GM08714 (cell line): ENCODE measurements at regions not wholly inside any gene's neighbourhood (a gene's known extent, or its start where the extent isn't known, plus 50 kb on each side); places are given as distances from the start of the nearest gene placed in this dataset.

ENCODE experiments used
- H3K4me3 ChIP-seq: fragments of 200-500 bp; sonication (Bioruptor generic); 2 replicates; pipeline ENCODE4 v1.5.1; 2014; ENCODE audit warnings: mild to moderate bottlenecking, low read length, inconsistent platforms
- ZNF274 ChIP-seq: IDR thresholded peaks from 2 replicates; pipeline ENCODE4 v1.6.1; 2012; ENCODE audit warnings: mild to moderate bottlenecking, low read depth, low read length

DNA sequence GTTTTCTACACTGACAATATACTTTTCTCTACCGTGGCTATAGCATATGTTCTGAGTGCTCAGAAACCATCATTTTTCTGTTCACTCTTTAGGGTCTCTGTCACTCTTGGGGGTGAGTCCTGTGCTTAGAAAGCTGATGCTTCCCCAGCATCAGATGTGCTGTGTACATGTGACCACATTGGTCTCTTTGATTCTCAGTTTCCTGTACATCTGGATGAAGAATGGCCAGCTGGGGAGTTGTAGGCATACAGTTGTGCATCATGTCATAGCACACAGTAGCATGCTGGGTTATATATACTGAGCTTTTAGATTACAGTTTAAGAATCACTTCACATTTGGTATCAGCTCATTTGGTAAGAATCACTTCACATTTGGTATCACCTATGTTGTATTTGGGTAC lies 238.6 kb upstream of the PREP start:
- H3K4me3 ChIP-seq, result no peak overlapping the region
- no peak for TF ChIP-seq ZNF274

DNA sequence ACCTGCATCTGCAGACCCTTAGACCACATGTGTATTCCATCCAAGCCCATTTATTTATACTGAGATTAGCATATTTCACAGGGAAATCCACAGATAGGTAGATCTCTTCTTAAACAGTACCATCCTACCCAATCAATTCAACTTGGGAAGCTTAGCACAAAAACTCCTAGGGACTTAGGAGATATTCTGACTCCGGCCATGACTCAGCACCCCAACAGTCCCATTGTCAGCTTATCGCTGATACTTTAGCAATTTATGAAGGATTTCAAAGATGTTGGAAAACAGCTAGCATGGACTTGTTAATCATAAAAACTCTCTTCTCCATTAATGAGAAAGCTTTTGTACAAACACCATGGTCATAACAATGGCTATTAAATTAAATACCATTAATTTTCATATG lies 236.2 kb upstream of the PREP start:
- no peak for TF ChIP-seq ZNF274
- H3K4me3 ChIP-seq, result no peak overlapping the region

DNA sequence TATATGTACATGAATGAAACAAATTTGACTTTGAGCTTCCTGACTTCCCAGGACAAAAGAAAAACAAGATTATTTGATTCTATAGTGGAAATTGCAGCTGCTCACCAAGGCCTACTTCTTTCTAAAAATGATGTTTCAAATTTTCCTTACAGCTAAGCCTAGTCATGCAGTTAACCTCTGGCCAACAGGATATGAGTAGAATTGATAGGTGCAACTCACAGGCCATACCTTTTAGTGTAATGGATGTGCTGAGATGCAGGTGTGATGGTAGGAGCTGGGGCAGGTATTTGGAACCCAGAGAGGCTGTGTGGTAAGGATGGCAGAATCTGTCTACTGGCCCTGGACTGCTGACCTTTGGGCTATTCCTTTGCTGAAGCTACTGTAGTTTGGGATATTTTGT lies 230.9 kb upstream of the PREP start:
- TF ChIP-seq ZNF274, result no peak
- H3K4me3 ChIP-seq, result no peak overlapping the region

DNA sequence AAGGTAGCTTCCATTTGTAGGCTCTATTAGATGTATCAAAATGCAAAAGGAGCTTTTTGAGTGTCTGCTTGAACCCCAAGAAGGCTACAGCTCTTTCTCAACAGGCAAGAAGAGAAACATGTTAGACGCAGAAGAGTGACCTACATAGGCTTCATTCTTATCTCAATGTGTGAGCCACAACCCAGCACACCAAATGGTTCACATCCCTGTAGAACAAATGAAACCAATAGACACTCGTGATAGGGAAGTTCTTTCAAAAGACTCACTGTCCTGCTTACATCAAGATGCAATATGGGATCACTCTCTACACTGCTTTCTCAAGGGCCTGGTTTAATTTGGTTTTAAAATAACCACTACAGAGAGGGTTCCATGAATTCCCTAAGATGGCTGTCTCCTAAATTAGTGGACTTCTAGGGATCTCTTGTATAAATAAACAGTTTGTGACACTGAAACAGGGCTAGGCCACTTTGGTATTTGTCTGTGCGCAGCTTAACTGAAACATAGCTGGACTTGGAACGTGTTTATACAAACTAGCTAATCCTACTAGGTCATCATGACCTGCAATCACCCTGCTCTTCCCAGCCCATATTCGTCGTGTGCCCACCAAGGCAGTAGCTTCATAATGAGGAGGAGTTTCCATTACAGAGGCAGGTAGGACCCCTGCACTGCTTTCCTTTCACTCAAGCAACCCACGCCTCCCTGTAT lies 225.4 kb upstream of the PREP start:
- no peak for TF ChIP-seq ZNF274
- no peak overlapping the region for H3K4me3 ChIP-seq

DNA sequence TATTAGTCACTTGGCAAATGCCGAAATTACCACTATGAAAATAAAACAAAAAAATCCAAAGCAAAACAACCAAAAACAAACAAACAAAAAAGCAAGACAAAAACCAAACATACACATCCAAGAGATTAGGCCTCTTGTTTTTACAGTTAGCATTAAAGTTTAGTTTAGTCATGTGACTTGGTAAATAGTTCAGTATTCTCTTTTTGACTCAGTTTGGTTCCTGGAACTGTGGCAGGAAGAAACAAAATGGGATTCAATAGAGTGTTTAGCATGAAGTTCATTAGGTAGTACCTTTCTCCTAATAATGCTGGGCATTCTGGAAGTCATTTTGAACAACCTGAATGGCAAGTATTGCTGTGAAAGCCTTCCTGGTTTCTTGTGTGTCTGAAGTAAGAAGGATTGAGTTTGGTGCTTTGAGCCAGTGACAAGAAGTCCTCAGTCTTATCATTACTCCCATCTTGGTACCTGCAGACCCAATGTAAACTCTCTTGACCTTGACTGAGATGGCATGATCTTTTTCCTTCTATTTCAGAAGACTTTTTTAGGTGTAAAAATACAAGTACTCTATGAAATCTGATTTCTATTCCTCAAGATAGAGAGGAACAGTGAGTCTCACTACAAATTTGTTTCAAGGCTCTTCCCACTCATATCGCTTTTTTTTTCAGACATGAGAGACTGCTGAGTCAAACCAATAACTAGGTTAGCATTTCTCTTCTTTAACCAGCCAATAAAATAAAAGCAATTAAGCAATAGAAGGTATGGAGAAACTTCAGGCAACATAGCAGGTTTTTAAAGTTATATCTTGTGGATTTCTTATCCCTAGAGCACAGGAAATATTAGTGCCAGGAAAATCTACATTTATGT lies 223.6 kb upstream of the PREP start:
- no peak overlapping the region for H3K4me3 ChIP-seq
- TF ChIP-seq ZNF274, result no peak

DNA sequence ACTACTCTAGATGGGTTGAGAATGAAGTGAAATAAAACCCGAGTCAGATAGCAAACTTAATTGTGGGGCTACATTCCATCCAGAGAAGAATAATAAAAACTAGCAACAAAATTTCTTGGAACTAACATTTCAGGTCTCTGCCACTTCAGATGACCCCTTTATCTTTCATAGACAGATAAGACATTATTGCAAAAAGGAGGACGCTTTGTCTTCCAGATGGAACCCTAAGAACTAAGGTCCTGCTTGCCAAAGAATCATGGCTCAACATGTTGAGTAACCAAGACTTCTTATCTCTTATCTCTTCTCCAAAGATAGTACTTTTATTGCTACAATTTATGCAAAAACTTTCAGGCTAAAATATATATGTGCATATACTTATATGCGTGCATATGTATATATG lies 221.1 kb upstream of the PREP start:
- no peak overlapping the region for H3K4me3 ChIP-seq
- no peak for TF ChIP-seq ZNF274

DNA sequence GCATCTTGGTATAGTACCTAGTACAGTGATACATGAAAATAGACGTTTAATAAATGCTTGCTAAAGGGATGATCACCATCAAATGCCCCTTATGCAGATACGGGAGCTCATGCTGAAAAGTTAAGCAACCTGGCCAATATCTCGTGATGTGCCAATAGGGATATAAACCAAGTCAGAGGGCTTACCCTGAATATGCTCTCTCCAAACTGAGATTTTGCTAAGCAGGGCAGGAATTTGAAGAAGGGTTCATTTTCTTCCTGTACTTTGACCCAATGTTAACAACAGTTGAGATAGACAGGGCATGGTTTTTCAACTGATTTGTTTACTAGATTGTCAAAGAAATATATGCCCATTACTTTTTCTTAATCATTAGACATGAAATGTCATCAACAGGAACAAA lies 219.3 kb upstream of the PREP start:
- no peak overlapping the region for H3K4me3 ChIP-seq

DNA sequence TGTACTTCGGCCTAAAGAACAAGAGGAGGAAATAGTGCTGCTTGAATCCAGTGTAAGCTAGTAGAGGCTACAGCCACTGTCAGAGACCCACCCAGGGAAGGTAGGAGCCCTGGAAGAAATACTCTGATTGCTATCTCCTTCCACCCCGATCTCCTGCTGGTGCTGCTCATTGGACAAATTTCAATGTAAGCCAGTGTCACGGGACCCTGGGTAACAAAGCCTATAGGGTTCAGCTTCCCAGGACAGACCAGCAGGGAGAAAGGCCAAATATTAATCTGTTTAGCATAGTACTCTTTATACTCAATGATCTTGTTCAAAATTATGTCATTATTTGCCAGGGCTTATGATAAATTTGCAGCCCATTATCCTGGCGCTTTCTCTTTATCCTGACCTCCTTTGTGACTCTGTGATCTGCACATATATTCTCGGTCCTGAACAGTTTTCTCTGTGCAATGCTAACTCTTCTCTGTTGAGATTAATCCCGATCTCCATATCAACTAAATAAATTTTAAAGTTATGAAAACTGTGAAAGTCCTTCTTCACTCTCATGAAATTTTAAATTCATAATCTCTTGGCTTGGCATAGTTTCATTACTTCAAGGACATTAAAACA lies 218.8 kb upstream of the PREP start:
- TF ChIP-seq ZNF274, result no peak
- no peak overlapping the region for H3K4me3 ChIP-seq

More for the DNA sequence above, 219.3 kb upstream of the PREP start:
- TF ChIP-seq ZNF274, result no peak

DNA sequence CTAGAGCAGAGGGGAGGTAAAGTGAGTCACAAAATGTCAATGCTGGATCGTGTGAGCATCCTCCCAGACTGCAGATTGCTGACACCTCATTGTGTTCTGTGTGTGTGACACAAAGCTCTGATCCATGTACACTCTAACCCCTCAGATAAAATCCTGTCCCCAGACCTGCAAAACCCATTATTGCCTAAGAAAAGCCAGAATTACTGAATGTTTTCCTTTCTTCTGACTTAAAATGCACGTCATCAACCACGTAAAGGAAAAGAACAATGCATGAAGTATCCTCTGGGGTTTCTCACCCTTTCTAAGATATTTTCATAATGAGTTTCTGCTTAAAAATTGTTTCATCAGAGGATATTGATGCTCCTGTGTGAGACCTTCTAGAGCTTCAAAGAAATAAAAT lies 218.0 kb upstream of the PREP start:
- TF ChIP-seq ZNF274, result no peak
- no peak overlapping the region for H3K4me3 ChIP-seq

DNA sequence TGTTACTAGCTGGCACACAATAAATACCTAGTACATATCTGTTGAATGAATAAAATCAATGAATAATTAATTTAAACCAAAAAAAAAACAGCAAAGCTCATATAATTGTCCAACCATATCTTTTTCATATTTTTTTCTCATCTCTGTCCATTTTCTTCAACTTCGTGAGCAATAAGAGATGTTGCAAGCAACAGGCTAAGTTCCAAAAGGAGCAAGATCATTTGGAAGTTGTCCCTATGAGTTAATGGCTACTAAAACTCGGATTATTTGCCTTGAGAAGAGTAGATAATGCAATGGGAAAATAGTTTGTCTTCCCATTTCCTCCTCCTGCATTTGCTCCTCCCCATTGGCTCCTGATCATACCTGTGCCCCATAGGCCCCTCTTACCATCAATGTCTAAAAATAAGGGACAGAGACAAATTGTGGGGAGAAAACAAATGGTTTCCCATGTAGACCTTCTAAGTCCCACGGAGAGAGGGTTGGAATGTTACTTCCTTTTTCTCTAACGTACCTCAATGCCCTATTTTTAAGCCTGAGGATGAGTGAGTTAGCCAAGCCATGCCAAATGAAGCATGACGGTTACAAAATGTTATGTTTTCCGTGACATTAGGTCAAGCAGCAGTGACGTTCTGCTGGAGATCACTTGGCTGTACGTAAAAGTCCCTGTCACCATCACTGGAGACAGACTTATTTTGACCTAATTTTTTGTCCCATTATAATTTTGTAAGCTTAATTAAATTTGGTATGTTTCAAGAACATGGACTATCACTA lies 217.3 kb upstream of the PREP start:
- H3K4me3 ChIP-seq, result no peak overlapping the region
- TF ChIP-seq ZNF274, result no peak

DNA sequence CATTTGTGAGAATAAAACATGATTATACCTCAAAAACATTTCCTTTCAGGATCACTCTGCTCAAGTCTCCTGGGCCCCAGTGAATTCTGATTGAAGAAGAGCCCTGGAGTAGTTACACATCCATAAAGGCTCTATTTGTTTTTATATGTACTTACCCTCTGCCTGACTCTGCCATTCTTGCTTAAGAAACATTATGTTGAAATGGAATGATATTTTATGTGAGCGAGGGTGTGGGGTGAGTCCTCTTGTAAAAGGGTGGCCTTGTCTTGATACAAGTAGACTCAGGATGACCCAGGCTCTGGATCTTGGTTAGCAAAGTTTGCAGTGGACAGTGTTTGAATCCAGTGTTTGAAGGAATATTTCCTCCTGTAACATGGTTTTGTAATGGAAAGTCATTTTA lies 215.4 kb upstream of the PREP start:
- no peak for TF ChIP-seq ZNF274
- H3K4me3 ChIP-seq, result no peak overlapping the region

DNA sequence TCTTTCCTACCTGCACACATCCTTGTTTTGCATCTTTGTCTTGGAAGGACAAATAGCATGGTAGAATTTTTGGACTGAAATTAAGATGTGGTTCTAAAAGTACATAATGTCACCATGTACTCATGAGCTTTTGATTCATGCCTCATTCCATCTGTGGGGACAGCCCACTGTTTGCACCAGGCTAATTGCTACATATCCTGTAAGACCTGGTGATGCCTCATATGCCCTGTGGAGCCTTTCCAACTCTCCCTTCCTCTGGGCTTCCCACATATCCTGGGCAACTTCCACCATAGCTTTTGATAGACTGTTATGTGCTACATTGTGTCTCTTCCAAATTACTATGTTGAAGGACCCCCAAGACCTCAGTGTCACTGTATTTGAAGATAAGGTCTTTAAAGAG lies 213.6 kb upstream of the PREP start:
- no peak overlapping the region for H3K4me3 ChIP-seq
- TF ChIP-seq ZNF274, result no peak

DNA sequence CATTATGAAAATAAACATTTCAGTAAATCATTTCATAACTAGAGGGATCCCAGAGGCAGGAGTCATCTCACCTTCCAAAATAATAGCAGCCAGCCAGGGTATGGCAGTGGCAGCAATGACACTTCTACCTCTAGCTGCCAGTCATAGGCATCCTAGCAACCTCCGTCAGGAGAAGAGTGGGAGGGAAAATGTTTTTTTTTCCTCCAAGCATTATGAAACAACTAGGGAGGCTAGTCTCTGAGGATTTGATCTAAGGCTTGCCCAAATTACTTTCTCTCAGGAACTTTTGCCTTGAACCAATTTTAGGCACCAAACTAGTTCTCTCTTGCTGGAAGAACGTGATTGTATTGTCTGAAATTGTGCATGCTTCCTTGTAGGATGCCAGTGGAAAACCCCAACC lies 208.7 kb upstream of the PREP start:
- no peak for TF ChIP-seq ZNF274
- no peak overlapping the region for H3K4me3 ChIP-seq

DNA sequence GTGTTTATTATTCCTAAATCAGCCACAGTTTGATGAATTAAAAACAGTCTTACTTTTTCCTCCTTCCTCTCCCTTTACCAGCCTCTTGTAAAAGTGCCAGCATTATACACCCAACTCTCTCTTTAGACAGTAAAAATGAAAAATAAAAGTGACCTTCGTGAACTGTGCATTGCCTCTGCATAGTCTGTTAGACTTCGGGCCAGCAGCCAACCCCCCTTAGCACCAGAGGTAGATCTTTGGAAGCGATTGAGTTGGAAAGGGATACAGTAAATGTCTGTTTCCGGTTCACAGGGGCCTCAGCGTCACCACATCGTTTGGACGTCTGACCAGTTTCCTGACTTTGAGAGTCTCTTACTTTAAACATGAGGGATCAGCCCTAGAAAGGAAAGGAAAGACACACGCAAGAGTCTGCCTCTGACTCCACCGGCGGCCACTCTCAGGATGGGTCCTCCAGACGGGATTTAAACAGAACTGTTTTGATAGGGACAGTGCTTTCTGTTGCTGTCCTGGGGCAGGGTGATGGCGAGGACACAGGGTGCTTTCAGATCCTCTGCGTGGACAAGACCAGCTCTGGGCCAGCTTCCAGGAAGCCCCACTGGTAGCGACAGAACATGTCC lies 206.6 kb upstream of the PREP start:
- TF ChIP-seq ZNF274, result no peak
- no peak overlapping the region for H3K4me3 ChIP-seq
